NCI-H2029 (cell line): ENCODE measurements at regions not wholly inside any gene's neighbourhood (a gene's known extent, or its start where the extent isn't known, plus 50 kb on each side); places are given as distances from the start of the nearest gene placed in this dataset.
"Not testable (repeated sequence)": the region's sequence is repeated elsewhere in the genome, so short reads cannot be mapped to it uniquely, and the experiment has no call there.

Source experiments
- DNase-seq: peaks from one replicate; lab custom pipeline; 2025; lab: John Stamatoyannopoulos, UW

GRCh38 chr10:78437998-78438906 lies 404.6 kb downstream of the RPS24 start:
- no peak for DNase-seq

DNA sequence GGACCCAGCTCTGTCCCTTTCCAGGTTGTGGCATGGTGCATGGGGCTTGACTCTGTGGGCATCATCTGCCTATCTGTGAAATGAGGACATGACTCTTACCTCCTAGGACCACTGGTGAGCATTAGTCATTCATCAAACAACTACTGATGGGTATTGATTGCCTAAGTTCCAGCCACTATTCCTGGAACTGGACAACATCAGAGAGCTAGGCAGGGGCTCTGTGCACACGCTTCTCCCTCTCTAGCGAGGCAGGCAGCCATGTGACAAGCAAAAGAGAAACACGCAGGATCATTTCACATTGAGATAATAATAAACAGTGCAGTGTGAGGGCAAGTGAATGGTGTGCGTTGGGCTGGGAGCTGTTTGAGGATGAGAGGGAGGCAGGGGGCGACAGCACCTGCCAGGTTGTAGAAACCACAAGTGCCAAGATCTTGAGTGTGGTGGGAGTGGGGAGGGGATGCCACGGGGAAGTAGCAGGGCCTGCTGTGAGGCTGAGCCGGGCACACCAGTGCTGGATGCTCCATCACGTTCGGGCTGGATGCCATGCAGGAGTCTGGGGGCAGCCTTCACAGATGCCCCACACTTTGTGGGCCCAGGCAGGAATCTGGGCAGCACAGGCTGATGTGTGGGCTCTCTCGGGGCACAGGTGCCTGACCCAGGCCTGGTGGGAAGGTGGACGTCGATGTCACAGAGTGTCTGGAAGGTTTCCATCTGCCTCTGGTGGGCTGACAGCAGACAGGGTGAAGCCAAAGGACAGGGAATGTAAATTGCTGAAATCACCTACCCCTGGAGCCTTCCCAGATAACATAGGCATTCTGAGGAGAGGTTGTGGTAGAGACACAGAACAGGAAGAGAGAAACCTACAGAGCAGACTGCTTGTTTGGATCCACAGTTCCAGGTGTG lies 405.5 kb downstream of the RPS24 start:
- DNase-seq: no peak

GRCh38 chr10:78441010-78441409 lies 407.3 kb downstream of the RPS24 start:
- no peak for DNase-seq

GRCh38 chr10:78441694-78442093 lies 408.0 kb downstream of the RPS24 start:
- DNase-seq: no peak

GRCh38 chr10:78442836-78443550 lies 409.3 kb downstream of the RPS24 start:
- DNase-seq: no peak

DNA sequence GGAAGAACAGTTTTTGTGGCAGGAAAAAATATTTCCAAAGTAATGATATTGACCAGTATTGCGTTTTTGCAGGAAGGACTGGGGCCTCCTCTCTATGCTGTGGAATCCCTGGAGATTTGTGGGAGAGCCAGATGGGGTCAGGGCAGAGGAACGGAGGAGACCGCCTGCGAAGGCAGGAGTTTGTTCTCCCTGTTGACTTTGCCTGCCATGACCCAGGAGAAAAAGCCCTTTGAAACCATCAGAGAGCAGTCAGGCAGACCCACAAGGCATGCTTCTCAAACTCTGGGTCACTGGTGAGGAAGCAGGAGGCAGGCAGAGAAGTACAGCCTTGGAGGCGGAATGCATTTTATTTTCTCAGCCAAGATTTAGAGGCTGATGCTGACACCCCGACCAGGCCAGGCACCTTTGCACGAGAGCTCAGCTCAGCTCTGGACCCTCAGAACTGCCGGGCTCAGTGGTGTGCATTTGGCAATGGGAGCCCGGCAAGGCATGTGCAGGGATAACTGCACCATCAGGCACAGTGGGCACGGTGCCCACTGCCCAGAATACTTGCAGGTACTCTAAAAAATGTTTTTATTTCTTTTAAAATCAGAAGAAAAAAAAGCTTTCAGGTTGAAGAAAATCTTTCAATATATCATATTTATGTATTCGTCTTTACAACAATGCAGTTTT lies 410.4 kb downstream of the RPS24 start:
- no peak for DNase-seq

- not testable (repeated sequence) for DNase-seq
Observed at GRCh38 chr10:78444741-78445140, 411.1 kb downstream of the RPS24 start.

GRCh38 chr10:78445308-78445707 lies 411.6 kb downstream of the RPS24 start:
- no peak for DNase-seq

DNA sequence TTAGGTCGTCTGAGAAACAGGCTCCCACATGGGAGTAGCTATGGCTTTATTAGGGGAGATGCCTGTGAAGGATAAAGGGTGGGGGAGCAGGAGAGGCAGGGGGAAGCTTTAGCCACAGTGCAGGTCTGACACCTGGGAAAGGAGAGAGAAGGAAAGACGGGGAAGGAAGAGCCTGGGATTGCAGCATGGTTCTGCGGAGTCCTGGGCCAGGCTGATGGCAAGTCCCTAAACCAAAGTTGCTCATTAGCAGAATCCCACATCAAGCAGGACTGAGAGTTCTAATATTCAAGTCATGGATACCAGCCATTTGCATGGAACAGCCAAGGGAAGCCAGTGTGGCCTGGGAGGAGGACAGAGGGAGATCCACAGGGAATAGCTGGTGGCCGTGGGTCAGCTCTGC lies 414.8 kb downstream of the RPS24 start:
- no peak for DNase-seq

DNA sequence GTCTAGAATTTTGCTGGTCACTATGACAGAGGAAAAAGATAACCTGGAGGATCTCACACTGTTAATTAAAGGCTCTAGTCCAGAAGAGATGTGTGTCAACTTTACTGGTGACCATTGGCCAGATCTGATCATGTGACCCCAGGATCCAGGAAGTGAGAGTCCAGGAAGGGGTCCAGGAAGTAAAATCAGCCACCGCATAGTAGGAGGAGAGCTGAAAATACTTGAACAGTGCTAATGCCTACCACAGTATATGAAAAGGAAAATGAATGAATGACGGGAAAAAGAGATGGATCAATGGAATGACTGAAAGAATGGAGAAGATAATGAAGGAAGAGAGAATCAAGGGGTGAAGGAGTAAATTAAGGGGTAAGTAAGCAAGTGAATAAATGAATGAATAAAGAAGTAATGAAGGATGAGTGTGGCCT lies 415.3 kb downstream of the RPS24 start:
- DNase-seq: no peak

DNA sequence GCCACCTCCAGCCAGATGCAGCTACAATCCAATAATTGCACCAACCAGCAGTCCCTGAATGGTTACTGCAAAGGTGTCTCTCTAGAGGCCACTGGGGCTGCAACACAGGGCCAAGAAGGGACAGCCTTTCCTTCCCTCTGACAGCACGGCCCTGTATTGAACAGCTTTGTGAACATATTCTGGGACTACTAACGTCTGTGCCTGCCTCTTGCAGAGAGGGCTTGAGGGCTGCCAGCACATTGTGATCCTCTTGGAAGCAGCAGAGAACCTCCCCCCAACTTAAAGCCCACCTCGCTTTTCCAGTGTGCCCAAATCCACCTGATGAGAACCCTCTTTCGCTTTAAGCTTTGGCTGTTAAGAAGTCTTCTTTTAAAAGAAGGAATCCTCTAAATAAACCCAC lies 415.9 kb downstream of the RPS24 start:
- no peak for DNase-seq

DNA sequence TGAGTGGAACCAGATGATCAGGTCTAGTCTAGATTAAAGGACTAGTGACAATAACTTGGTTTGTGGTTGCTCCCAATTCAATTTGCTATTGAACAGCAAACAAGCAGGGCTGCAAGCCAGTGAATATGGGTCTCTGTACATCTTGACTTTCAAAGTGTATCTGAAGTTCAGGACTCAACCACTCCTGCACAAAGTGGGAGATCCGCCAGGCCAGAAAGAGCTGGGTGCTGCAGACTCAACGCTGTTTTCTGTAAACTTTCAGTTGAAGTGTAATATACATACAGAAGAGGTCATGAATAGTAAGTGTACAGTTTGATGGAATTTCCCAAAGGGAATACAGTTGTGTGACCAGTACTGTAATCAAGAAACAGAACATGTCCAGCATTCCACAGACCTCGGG lies 416.6 kb downstream of the RPS24 start:
- no peak for DNase-seq

- peak; percentile 36 for DNase-seq
Observed at GRCh38 chr10:78450807-78451485, 417.3 kb downstream of the RPS24 start.

- DNase-seq: peak; percentile 59
Observed at GRCh38 chr10:78451592-78451991, 417.9 kb downstream of the RPS24 start.

DNA sequence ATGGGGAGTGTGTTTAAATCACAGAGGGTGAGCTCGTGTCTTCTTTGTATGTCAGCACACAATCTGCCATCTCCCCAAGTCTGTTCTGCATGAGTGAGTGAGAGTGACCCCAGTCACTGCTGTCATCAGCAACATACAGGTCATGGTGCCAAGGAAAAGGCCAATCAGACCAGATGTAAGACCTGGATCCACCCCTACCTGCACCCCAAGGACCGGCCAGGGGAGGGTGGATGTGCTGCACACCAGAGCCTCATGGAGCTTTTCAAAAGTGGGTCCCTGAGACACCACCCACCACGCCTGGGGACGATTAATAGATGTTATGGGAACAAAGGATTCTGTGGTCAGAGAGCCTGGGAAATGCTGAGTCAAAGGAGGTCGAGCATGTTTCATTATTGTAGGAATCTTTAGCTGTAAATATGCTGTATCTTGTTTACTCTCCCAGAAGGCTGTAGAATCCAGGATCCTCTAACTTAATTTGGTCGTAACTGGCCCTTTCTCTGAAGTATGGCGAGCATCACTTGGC lies 420.5 kb downstream of the RPS24 start:
- DNase-seq: no peak

GRCh38 chr10:78455236-78455635 lies 421.6 kb downstream of the RPS24 start:
- no peak for DNase-seq

DNA sequence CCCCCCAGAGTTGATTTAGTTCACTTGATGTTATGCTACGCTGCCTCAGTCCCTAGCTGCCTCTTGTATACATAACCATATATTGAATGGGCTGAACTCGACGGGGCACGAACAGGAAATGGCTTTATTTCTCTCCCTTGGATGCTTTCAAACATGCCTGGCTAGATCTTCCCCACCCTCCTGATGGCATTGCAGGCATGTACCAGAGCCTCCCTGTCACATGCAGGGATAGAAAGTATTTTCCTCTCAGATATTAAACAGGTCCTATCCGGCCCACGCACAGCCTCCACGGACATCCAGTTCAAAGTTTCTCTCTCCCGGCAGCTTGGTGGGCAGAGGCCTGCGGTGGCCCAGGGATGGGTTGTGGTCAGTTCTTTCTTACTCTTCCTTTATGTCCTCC lies 422.1 kb downstream of the RPS24 start:
- DNase-seq: no peak

DNA sequence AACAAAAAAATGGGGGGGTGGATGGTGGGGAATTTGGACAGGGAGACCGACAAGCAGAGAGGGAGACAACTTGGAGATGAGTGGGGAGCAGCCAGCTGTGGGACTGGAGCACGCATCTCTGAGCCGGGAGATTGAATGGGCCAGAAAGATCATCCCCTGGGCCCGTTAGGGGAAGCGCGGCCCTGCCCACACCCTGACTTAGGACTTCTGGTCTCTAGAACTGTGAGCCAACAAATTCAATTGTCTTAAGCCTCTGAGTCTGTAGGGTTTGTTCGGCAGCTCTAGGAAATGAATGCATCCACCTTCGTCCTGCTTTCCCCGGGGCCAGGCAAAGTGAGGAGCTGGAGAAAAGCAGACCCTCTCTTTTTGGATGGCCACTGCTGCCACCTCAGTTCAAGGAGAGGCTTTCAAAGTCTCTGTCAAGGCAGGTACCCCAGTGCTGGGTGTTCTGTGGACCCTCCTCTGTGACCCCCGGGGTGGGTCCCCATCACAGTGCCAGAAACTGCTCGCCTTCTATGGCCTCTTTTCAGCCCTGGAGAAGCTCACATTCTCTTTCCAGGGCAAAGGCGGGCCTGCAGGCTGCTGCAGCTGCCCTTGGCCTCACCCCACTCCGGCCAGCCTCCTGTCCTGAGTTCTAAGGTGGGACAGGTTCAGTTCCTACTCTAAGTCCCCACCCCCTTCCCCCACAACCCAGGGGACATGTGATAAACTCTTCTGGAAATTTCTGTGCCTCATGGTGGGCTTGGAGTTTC lies 423.2 kb downstream of the RPS24 start:
- no peak for DNase-seq

- no peak for DNase-seq
Observed at GRCh38 chr10:78457804-78458482, 424.3 kb downstream of the RPS24 start.
